GM19035 (cell line): ENCODE measurements at regions not wholly inside any gene's neighbourhood (a gene's known extent, or its start where the extent isn't known, plus 50 kb on each side); places are given as distances from the start of the nearest gene placed in this dataset.
A peak's percentile ranks its signal among the peaks of the same experiment; 100 is the strongest.

Source experiments
- ATAC-seq: cut with Tn5 transposase; IDR thresholded peaks from one replicate; pipeline ENCODE4 v1.9.1; 2021; ENCODE audit not compliant: unreplicated experiment

DNA sequence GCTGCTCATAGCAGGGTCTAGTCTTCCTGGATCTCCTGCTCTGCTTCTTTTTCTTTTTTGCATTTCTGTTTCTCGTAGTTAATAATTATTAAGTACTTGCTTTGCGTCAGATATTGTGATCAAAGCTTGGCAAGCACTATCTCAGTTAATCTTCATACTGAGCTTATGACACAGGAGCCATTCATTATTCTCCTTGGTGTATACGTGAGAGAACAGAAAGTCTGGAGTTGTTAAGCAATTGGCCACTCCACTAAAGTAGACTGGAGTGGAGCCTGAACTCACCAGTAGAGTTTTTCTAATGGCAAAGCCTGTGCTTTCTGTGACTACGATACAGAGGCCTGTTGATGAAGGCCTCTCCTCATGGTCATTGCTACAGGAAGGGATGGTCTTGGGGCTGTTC lies 285.9 kb downstream of the RFC3 start:
- ATAC-seq = no peak

- ATAC-seq = no peak
These were observed 286.9 kb downstream of the RFC3 start for GRCh38 chr13:34104853-34105252.

GRCh38 chr13:34107806-34108205 lies 289.9 kb downstream of the RFC3 start:
- no peak for ATAC-seq

DNA sequence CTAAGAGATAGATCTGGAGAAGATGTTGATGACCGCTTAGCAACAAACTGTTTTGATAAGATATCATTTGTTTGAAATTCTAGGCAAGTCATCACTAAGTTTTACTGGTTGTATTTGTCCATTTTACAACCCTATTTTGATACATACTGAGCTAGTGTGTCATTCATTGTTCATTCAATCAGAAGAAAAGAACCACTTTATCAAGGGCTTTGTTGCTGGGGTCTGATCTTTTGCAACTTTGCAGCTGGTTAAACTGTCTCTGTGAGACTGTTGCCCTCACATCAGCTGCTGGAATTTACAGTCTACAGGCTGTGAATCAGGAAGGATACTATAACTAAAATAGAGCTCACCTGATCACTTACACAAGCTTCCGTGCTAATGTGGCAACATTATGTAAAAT lies 290.5 kb downstream of the RFC3 start:
- ATAC-seq = no peak

- ATAC-seq = no peak
These were observed 296.6 kb downstream of the RFC3 start for GRCh38 chr13:34114581-34114980.

DNA sequence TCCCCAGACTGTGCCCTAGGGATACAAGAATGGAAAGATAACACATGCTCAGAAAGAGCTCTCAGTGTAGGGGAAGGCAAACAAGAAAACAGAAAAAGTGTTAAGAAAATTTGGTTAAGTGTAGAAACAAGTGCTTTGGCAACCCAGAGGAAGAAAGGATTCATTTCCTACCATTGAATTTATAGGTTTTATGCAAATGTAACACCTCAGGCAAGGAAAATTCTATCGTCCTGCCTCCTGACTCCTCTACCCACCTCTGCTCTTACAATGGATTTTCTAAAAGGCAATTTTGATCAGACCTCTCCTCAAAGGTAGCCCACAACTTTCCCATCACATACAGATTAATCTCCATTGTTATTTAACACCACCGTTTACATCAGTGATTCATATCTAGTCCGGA lies 298.7 kb downstream of the RFC3 start:
- no peak for ATAC-seq

- ATAC-seq = no peak
These were observed 306.8 kb downstream of the RFC3 start for GRCh38 chr13:34124666-34125306.

DNA sequence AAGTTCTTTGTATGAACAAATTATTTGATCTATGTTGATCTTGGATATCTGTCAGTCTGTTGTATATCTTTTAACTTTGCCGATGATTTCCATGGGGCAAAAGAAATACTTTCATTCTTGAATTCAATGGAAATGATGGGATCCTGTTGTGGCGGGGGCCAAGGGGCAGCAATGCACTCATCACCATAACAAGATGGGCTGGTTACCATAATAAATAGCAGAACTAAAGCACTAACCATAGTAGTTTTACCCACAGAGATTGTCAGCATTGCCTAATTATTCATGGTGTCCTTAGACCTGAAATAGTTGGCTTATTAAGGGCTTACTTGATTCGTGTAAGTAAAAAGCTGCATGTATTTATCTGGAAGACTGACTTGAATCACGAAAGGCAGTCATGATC lies 309.6 kb downstream of the RFC3 start:
- no peak for ATAC-seq

- ATAC-seq = no peak
These were observed 310.7 kb downstream of the RFC3 start for GRCh38 chr13:34128661-34129060.

- no peak for ATAC-seq
These were observed 311.5 kb downstream of the RFC3 start for GRCh38 chr13:34129436-34129835.

GRCh38 chr13:34137200-34137599 lies 319.3 kb downstream of the RFC3 start:
- ATAC-seq = no peak

DNA sequence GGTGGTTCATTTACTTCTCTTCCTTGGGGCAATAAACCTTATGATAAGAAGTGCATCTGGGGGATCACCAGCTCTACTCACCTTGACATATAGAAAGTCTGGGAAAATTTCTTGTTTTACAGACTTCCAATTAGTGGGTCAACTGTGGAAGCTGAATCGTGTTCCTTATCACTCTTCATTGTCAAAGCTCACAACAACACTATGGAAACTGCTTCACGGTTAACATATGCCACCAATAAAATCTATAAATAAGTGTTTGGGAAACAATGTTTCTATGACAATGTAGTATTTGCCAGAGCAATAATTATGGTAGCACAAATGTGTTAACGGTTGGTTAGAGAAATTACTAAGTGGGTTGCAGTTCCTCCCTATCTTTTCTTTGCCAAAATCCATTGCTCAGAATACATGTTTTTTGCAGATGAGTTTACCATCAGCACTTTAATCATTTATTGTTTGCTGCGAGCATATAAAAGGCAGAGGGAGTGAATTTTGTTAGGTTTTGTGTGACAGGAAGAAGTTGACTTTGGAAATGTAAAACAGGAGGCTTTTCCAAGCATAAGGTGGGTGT lies 321.8 kb downstream of the RFC3 start:
- no peak for ATAC-seq

DNA sequence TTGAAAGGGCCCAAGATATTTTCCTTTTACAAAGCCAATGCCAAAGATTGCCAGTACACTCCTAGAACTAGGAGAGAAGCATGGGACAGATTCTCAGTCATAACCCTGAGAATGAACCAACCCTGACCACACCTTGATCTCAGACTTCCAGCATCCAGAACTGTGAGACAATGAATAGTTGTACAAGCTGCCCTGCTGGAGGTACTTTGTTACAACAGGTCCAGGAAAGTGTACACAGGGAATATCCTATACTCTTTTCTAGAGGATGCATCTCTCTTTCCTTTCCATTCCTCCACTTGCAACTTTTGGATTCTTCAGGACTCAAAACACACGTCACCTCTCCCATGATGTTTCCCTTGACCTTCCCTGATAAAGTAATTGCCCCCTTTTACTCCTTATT lies 325.7 kb downstream of the RFC3 start:
- no peak for ATAC-seq

DNA sequence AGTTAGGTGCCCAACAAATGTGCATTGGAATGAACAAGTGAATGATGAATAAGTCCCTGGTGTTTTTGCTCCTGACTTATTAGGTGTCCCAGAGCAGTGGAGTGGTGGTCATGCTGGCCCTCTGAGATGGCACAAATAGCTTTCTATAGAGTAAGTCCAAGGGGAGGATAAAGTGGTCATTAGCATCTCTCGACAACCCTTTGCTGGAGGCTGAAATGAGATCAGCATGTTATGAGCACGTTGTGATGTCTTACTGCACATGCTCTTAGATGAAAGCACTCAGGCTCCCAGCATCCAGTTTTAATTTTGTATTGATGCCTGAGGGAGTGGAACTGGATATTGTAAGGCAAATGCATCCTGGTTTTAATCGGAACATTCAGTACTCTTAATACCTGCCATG lies 326.2 kb downstream of the RFC3 start:
- no peak for ATAC-seq

DNA sequence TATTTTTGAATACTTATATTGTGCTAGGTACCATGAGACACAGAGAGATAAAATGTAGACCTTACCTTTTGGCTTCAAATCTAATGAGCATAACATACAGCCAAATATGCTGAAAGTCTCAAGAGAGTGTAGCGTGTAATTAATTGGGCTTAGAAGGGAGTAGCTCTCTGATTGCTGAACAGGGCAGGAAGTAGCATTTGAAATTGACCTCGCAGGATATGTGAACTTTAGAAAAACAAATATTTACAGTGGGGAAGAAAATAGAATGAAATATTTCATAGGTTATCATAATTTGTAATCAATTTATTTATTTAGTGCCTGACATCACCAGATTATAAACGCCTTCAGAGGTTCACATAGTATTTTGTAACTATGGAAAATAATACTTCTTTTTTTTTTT lies 327.1 kb downstream of the RFC3 start:
- ATAC-seq = no peak

- no peak for ATAC-seq
These were observed 330.4 kb downstream of the RFC3 start for GRCh38 chr13:34148359-34148758.

- ATAC-seq = no peak
These were observed 333.9 kb downstream of the RFC3 start for GRCh38 chr13:34151885-34152284.

DNA sequence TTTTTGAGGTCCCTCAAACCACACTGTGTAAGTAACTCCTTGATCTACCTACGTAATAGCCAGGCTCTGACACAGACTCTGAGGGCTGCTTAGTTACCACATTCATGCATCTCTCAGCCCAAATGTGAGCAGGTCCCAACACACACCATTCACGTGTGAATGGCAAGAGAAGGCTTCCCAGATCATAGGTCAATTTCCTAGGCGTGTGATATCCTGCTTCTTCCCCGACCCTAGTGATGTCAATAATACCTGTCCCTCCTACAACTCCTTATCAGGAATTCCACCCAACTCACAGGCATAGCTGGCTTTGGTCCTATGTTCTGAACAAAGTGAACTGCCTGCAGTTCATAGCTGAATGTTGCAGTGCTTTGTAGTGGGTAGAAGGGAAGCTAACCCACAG lies 334.5 kb downstream of the RFC3 start:
- ATAC-seq = no peak

DNA sequence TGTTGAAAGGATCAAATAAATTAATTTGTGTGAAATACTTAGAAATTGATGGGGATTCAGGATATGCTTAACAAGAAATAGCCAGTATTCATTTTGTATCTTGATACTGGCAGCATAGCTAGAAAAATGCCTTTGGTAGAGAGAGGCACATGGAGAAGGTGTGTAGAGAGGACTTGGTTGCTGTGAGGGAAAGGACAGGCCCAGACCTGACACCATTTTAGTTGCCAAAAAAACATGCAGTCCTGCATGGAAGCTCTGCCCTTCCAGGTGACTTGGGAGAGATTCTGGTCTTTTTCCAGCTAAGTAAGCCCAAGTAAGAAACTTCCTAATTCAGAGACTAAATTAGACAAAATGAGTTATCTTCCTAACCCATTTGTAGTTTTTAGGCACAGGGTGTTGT lies 335.0 kb downstream of the RFC3 start:
- no peak for ATAC-seq

GRCh38 chr13:34153428-34154180 lies 335.7 kb downstream of the RFC3 start:
- no peak for ATAC-seq

GRCh38 chr13:34155931-34156607 lies 338.1 kb downstream of the RFC3 start:
- ATAC-seq = no peak

DNA sequence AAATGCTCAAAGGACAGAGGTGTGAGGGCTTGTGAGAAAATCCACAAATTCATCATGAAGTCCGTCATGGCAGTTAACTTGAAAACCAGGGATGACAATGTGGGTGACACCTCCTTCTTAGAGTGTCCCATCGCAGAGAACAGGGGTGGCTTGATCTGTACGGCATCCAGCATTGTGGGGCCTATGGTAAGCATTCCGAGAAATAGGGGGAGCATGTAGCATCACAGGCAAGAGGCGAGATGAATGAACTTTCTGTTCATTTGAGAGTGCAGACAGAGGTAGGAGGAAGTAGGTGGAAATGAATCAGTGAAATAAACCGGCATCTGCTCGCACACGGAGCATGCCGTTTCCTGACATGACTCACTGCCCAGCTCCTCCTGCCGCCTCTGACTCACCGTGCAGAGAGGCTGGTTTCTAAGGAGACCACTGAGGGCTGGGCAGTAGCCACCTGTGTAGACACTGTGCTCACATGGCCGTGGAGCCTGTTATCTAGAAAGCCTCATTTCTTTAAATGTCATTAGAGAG lies 339.0 kb downstream of the RFC3 start:
- ATAC-seq = peak; percentile 100
